ENCODE measurements at regions not wholly inside any gene's neighbourhood (a gene's known extent, or its start where the extent isn't known, plus 50 kb on each side); places are given as distances from the start of the nearest gene placed in this dataset.

DNA sequence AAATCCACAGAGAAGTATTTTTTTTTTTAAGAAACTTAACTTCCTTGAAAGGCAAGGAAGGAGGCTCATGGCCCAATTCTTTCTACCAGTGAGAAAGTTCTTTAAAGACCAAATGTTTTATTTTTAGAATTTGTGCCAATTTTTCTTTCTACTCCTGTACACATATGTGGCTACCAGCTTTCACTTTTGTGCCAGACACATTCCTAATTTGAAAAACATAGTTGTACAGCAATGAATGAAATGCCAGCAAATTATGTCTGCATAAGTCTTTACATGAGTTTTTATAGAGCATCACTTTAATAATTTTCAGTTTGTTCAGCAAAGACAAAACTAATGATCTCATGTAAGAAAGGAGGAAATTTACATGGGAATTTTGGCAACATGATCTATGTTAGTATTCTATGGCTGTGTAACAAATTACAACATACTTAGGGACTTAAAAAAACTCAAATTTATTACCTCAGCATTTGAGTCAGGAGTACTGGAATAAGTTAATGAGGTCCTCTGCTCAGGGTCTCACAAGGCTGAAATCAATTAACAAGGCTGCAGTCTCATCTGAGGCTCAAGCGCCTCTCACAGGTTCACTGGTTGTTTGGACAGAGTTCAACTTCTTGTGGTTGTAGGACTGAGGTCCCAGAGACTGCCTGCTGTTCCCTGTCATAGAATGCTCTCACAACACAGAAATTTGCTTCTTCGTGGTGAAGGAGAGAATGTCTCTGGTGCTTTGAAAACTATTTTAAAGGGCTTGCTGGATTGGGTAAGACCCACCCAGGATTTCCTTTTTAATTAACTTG is 678.2 kb upstream of the FAM241A start:
- no peak overlapping the region for H3K9ac ChIP-seq (ENCODE audit: control insufficient read depth, extremely low read depth, insufficient read depth, low read length)
- no peak for FAIRE-seq
- H3K4me2 ChIP-seq (ENCODE audit: control insufficient read depth, extremely low read depth, insufficient read depth, low read depth, low read length): no peak overlapping the region
- H2AFZ ChIP-seq (ENCODE audit: control insufficient read depth, low read length): no peak overlapping the region
- H3K27me3 ChIP-seq (ENCODE audit: control insufficient read depth, extremely low read depth, insufficient read depth, low read length): no peaks in the 10 kb centered on the region
- no peaks in the 10 kb centered on the region for H3K9me3 ChIP-seq (ENCODE audit: control insufficient read depth, low read depth, low read length)
- H4K20me1 ChIP-seq (ENCODE audit: control insufficient read depth, extremely low read depth, insufficient read depth, low read length): no peaks in the 10 kb centered on the region
- no peak overlapping the region for H3K4me3 ChIP-seq (ENCODE audit: control insufficient read depth in 2 of 3, extremely low read depth in 1 of 3, insufficient read depth in 2 of 3, low read depth in 1 of 3, low read length in 3 of 3)
- no peaks in the 10 kb centered on the region for H3K36me3 ChIP-seq (ENCODE audit: control insufficient read depth in 2 of 2, extremely low read depth in 1 of 2, insufficient read depth in 2 of 2, low read length in 2 of 2)
- no peaks in the 10 kb centered on the region for H3K79me2 ChIP-seq (ENCODE audit: control insufficient read depth, insufficient read depth, low read length)
- no peak for TF ChIP-seq EZH2 (IDR thresholded peaks at IDR 0.05; ENCODE audit: low read length)
- TF ChIP-seq, protein P1, sequence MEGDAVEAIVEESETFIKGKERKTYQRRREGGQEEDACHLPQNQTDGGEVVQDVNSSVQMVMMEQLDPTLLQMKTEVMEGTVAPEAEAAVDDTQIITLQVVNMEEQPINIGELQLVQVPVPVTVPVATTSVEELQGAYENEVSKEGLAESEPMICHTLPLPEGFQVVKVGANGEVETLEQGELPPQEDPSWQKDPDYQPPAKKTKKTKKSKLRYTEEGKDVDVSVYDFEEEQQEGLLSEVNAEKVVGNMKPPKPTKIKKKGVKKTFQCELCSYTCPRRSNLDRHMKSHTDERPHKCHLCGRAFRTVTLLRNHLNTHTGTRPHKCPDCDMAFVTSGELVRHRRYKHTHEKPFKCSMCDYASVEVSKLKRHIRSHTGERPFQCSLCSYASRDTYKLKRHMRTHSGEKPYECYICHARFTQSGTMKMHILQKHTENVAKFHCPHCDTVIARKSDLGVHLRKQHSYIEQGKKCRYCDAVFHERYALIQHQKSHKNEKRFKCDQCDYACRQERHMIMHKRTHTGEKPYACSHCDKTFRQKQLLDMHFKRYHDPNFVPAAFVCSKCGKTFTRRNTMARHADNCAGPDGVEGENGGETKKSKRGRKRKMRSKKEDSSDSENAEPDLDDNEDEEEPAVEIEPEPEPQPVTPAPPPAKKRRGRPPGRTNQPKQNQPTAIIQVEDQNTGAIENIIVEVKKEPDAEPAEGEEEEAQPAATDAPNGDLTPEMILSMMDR (optimal IDR thresholded peaks at IDR 0.05 in 1 of 3, IDR thresholded peaks at IDR 0.05 in 1 of 3, conservative IDR thresholded peaks at IDR 0.05 in 1 of 3; ENCODE audit: extremely low read depth in 1 of 3, insufficient read depth in 2 of 3, low read length in 3 of 3): no peak
- dilution Hi-C loops (cut with MboI; ENCODE audit: extremely low pct_ligation_motif_present, low sequenced_read_pairs): no loop called here
- H3K9me1 ChIP-seq (ENCODE audit: control insufficient read depth, extremely low read depth, insufficient read depth, low read length): no peaks in the 10 kb centered on the region
- no peak overlapping the region for H3K27ac ChIP-seq (ENCODE audit: control insufficient read depth, insufficient read depth, low read length)
- DNase-seq (ENCODE audit: low read depth, low spot score): no peak
- H3K4me1 ChIP-seq (ENCODE audit: control insufficient read depth, extremely low read depth, insufficient read depth, low read length): no peaks in the 10 kb centered on the region

DNA sequence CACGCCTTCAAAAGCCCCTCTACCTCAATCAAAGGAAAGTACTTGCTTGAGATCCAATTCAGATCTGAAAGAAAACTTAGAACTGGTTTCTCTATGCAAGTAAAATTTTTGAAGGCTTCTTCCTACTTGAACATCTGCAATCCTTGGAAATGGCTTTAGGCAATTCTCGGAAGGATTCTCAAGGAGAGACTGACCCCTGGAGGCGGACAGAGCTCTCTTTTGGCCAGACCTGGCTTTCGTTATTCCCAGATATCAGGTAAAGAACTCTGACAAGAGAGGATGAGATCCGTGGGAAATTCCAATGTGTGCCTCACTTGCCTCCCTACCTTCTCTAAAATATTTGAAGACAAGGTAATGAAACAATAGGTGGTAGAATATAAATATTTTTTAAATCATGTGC is 670.3 kb upstream of the FAM241A start:
- no peaks in the 10 kb centered on the region for H4K20me1 ChIP-seq (ENCODE audit: control insufficient read depth, extremely low read depth, insufficient read depth, low read length)
- no peak overlapping the region for H3K27ac ChIP-seq (ENCODE audit: control insufficient read depth, insufficient read depth, low read length)
- FAIRE-seq (no peak), DNase-seq (ENCODE audit: low read depth, low spot score) (no peak)
- H3K9ac ChIP-seq (ENCODE audit: control insufficient read depth, extremely low read depth, insufficient read depth, low read length): no peak overlapping the region
- no peaks in the 10 kb centered on the region for H3K27me3 ChIP-seq (ENCODE audit: control insufficient read depth, extremely low read depth, insufficient read depth, low read length)
- H3K79me2 ChIP-seq (ENCODE audit: control insufficient read depth, insufficient read depth, low read length): no peaks in the 10 kb centered on the region
- no peaks in the 10 kb centered on the region for H3K9me3 ChIP-seq (ENCODE audit: control insufficient read depth, low read depth, low read length)
- dilution Hi-C loops (cut with MboI; ENCODE audit: extremely low pct_ligation_motif_present, low sequenced_read_pairs): no loop called here
- TF ChIP-seq, protein P1 (optimal IDR thresholded peaks at IDR 0.05 in 1 of 3, IDR thresholded peaks at IDR 0.05 in 1 of 3, conservative IDR thresholded peaks at IDR 0.05 in 1 of 3; ENCODE audit: extremely low read depth in 1 of 3, insufficient read depth in 2 of 3, low read length in 3 of 3): peak; percentile 18 to 48 (median 33)
- no peak for TF ChIP-seq EZH2 (IDR thresholded peaks at IDR 0.05; ENCODE audit: low read length)
- no peaks in the 10 kb centered on the region for H3K4me1 ChIP-seq (ENCODE audit: control insufficient read depth, extremely low read depth, insufficient read depth, low read length)
- no peak overlapping the region for H2AFZ ChIP-seq (ENCODE audit: control insufficient read depth, low read length)
- H3K4me2 ChIP-seq (ENCODE audit: control insufficient read depth, extremely low read depth, insufficient read depth, low read depth, low read length): no peak overlapping the region
- H3K9me1 ChIP-seq (ENCODE audit: control insufficient read depth, extremely low read depth, insufficient read depth, low read length): no peaks in the 10 kb centered on the region
- H3K4me3 ChIP-seq (ENCODE audit: control insufficient read depth in 2 of 3, extremely low read depth in 1 of 3, insufficient read depth in 2 of 3, low read depth in 1 of 3, low read length in 3 of 3): no peak overlapping the region
- H3K36me3 ChIP-seq (ENCODE audit: control insufficient read depth in 2 of 2, extremely low read depth in 1 of 2, insufficient read depth in 2 of 2, low read length in 2 of 2): no peaks in the 10 kb centered on the region

All from keratinocyte (primary cell).